ENCODE measurements at regions not wholly inside any gene's neighbourhood (a gene's known extent, or its start where the extent isn't known, plus 50 kb on each side); places are given as distances from the start of the nearest gene placed in this dataset.

DNA sequence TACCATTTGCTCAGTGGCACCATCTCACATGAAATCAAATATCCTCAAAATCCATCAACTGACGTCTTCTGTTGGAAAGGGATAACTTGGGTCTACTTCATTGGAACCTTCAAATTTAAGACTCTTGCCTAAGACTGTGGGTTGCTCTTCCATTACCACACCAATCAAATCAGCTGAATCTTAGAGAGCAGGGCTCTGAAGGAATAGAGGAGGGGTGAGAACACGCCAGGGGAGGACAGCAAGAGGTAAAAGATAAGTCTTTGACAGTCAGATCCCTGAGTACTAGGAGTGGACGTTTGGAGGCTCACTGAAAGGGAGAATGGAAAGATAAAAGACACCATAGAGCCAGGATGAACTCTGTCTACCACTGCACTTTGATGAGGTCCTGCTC lies 107.5 kb downstream of the CCDC71L start:
- no peaks in the 10 kb centered on the region for H3K36me3 ChIP-seq (ENCODE audit: insufficient read depth)
- H4K20me1 ChIP-seq (ENCODE audit: insufficient read depth) = no peaks in the 10 kb centered on the region
- H2AFZ ChIP-seq (ENCODE audit: low read depth) = no peak overlapping the region
- H3K4me2 ChIP-seq = no peak overlapping the region
- no peak for TF ChIP-seq CTCF (conservative IDR thresholded peaks at IDR 0.05; ENCODE audit: low read depth, low read length)
- H3K27me3 ChIP-seq (ENCODE audit: insufficient read depth, low read depth) = no peaks in the 10 kb centered on the region
- no peak overlapping the region for H3K4me3 ChIP-seq (IDR thresholded peaks at IDR 0.05; ENCODE audit: insufficient read depth, low read depth, low read length)
- no peak overlapping the region for H3K9ac ChIP-seq
- no peaks in the 10 kb centered on the region for H3K79me2 ChIP-seq (ENCODE audit: insufficient read depth, low read depth)
- H3K4me1 ChIP-seq (ENCODE audit: low read depth, poor library complexity, severe bottlenecking) = peaks cover 12% of the 10 kb centered on the region
- no peak overlapping the region for H3K27ac ChIP-seq

DNA sequence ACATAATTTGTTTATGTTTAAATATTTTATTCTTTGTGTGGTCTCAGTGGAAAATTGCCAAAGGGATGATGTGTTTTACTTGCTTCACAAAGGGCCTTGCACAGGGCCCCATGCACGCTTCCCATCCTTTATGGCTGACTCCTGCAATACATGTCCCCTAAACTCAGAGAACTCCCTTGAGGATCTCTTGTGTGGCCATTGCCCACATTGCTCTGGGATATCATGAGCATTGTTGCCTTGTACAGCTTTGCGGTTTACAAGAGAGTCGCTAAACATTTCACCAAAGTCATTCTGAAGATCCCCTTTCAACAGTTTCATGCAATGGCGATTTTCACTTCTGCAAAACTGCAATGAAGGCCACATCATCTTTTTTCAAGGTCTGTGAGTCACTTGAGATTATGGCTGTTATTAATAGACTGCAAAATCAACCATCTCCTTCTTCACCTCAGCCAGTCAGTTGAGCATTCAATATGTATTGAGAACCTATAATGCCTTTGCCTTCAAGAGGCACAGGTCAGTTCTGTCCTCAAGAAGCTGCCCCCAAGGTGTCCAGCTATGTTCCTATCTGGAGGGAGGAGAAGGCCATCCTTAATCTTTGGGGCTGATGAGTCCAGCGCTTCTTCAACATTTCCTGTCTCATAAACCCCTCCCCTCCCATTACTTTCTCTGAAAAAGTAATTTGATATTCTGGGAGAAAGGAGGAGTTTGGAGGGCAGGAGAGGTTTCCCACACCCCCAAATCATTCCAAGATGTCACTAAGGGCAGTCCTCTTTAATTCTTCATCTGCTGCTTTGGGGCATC lies 108.1 kb downstream of the CCDC71L start:
- Histone ChIP-seq H3K27ac (no peak overlapping the region), H3K9ac (no peak overlapping the region), H3K36me3 (ENCODE audit: insufficient read depth) (no peaks in the 10 kb centered on the region), H2AFZ (ENCODE audit: low read depth) (no peak overlapping the region), H3K79me2 (ENCODE audit: insufficient read depth, low read depth) (no peaks in the 10 kb centered on the region), H4K20me1 (ENCODE audit: insufficient read depth) (no peaks in the 10 kb centered on the region), H3K27me3 (ENCODE audit: insufficient read depth, low read depth) (no peaks in the 10 kb centered on the region), H3K4me2 (no peak overlapping the region), H3K4me1 (ENCODE audit: low read depth, poor library complexity, severe bottlenecking) (peaks cover 12% of the 10 kb centered on the region), H3K4me3 (IDR thresholded peaks at IDR 0.05; ENCODE audit: insufficient read depth, low read depth, low read length) (no peak overlapping the region)
- TF ChIP-seq CTCF (conservative IDR thresholded peaks at IDR 0.05; ENCODE audit: low read depth, low read length) = no peak

DNA sequence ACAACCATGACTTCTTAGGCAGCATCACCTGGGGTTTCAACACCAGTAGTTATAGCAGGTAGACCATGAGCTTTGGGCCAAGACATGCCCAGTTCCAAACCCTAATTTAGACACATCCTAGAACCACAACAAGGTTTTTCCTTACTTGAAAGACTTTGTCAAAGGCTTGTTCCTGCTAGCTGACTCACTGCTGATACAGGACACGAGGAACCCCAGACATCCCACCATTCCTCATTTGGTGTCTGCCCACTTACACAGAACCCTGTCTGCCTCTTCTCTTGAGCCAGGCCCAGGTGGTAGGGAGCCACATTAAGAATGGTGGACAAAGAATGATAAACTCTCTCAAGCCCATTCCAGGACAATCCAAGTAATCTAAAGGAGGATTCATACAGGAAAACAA lies 109.0 kb downstream of the CCDC71L start:
- H2AFZ ChIP-seq (ENCODE audit: low read depth) = no peak overlapping the region
- no peaks in the 10 kb centered on the region for H3K79me2 ChIP-seq (ENCODE audit: insufficient read depth, low read depth)
- no peaks in the 10 kb centered on the region for H4K20me1 ChIP-seq (ENCODE audit: insufficient read depth)
- H3K4me2 ChIP-seq = no peak overlapping the region
- H3K27me3 ChIP-seq (ENCODE audit: insufficient read depth, low read depth) = no peaks in the 10 kb centered on the region
- H3K4me1 ChIP-seq (ENCODE audit: low read depth, poor library complexity, severe bottlenecking) = peaks cover 12% of the 10 kb centered on the region
- no peak overlapping the region for H3K4me3 ChIP-seq (IDR thresholded peaks at IDR 0.05; ENCODE audit: insufficient read depth, low read depth, low read length)
- H3K9ac ChIP-seq = no peak overlapping the region
- no peaks in the 10 kb centered on the region for H3K36me3 ChIP-seq (ENCODE audit: insufficient read depth)
- H3K27ac ChIP-seq = no peak overlapping the region
- no peak for TF ChIP-seq CTCF (conservative IDR thresholded peaks at IDR 0.05; ENCODE audit: low read depth, low read length)

GRCh38 chr7:106548491-106548890 lies 112.5 kb downstream of the CCDC71L start:
- Histone ChIP-seq H3K4me3 (IDR thresholded peaks at IDR 0.05; ENCODE audit: insufficient read depth, low read depth, low read length) (no peak overlapping the region), H3K27me3 (ENCODE audit: insufficient read depth, low read depth) (no peaks in the 10 kb centered on the region), H3K4me1 (ENCODE audit: low read depth, poor library complexity, severe bottlenecking) (peaks cover 28% of the 10 kb centered on the region), H2AFZ (ENCODE audit: low read depth) (no peak overlapping the region), H3K36me3 (ENCODE audit: insufficient read depth) (no peaks in the 10 kb centered on the region), H3K79me2 (ENCODE audit: insufficient read depth, low read depth) (no peaks in the 10 kb centered on the region), H3K27ac (no peak overlapping the region), H4K20me1 (ENCODE audit: insufficient read depth) (no peaks in the 10 kb centered on the region), H3K4me2 (no peak overlapping the region), H3K9ac (no peak overlapping the region)
- TF ChIP-seq CTCF (conservative IDR thresholded peaks at IDR 0.05; ENCODE audit: low read depth, low read length) = no peak
